ENCODE measurements at regions not wholly inside any gene's neighbourhood (a gene's known extent, or its start where the extent isn't known, plus 50 kb on each side); places are given as distances from the start of the nearest gene placed in this dataset.
A peak's percentile ranks its signal among the peaks of the same experiment; 100 is the strongest.

GRCh38 chr7:25622695-25623094, 394.4 kb upstream of the NPVF start:
- Histone ChIP-seq H3K9ac (ENCODE audit: insufficient read depth, low read length) (no peak overlapping the region), H3K9me3 (ENCODE audit: control insufficient read depth, insufficient read depth, low read depth, low read length) (no peaks in the 10 kb centered on the region), H3K36me3 (ENCODE audit: control insufficient read depth, insufficient read depth, low read length) (no peaks in the 10 kb centered on the region), H4K20me1 (ENCODE audit: control insufficient read depth, extremely low read depth, insufficient read depth, low read length) (no peaks in the 10 kb centered on the region), H3K4me2 (ENCODE audit: extremely low read depth, insufficient read depth, low read length) (no peak overlapping the region), H2AFZ (ENCODE audit: low read length) (no peak overlapping the region), H3K27ac (ENCODE audit: insufficient read depth, low read length) (no peak overlapping the region), H3K27me3 (ENCODE audit: control insufficient read depth, insufficient read depth, low read length) (no peaks in the 10 kb centered on the region), H3K79me2 (ENCODE audit: control insufficient read depth, insufficient read depth, low read length) (no peaks in the 10 kb centered on the region), H3K4me1 (ENCODE audit: control insufficient read depth, extremely low read depth, insufficient read depth, low read length) (no peaks in the 10 kb centered on the region), H3K4me3 (replicated peaks in 1 of 4; ENCODE audit: control extremely low read depth in 1 of 4, insufficient read depth in 1 of 4, low read depth in 3 of 4, low read length in 4 of 4) (no peak overlapping the region)
- TF ChIP-seq EZH2 (IDR thresholded peaks at IDR 0.05; ENCODE audit: low read length, missing control alignments), result no peak
- TF ChIP-seq CTCF (conservative IDR thresholded peaks at IDR 0.05 in 1 of 2, IDR thresholded peaks at IDR 0.05 in 1 of 2; ENCODE audit: low read depth in 1 of 2, low read length in 2 of 2), result no peak
- no peak for DNase-seq (ENCODE audit: low read depth in 2 of 2)

- Histone ChIP-seq H4K20me1 (ENCODE audit: control insufficient read depth, extremely low read depth, insufficient read depth, low read length) (no peaks in the 10 kb centered on the region), H3K9ac (ENCODE audit: insufficient read depth, low read length) (no peak overlapping the region), H3K79me2 (ENCODE audit: control insufficient read depth, insufficient read depth, low read length) (no peaks in the 10 kb centered on the region), H3K4me1 (ENCODE audit: control insufficient read depth, extremely low read depth, insufficient read depth, low read length) (no peaks in the 10 kb centered on the region), H3K4me3 (replicated peaks in 1 of 4; ENCODE audit: control extremely low read depth in 1 of 4, insufficient read depth in 1 of 4, low read depth in 3 of 4, low read length in 4 of 4) (no peak overlapping the region), H2AFZ (ENCODE audit: low read length) (no peak overlapping the region), H3K9me3 (ENCODE audit: control insufficient read depth, insufficient read depth, low read depth, low read length) (no peaks in the 10 kb centered on the region), H3K27ac (ENCODE audit: insufficient read depth, low read length) (no peak overlapping the region), H3K27me3 (ENCODE audit: control insufficient read depth, insufficient read depth, low read length) (no peaks in the 10 kb centered on the region), H3K36me3 (ENCODE audit: control insufficient read depth, insufficient read depth, low read length) (no peaks in the 10 kb centered on the region), H3K4me2 (ENCODE audit: extremely low read depth, insufficient read depth, low read length) (no peak overlapping the region)
- peak in 1 of 2 donors; percentile 3 for DNase-seq (ENCODE audit: low read depth in 2 of 2)
- TF ChIP-seq CTCF (conservative IDR thresholded peaks at IDR 0.05 in 1 of 2, IDR thresholded peaks at IDR 0.05 in 1 of 2; ENCODE audit: low read depth in 1 of 2, low read length in 2 of 2), result no peak
- TF ChIP-seq EZH2 (IDR thresholded peaks at IDR 0.05; ENCODE audit: low read length, missing control alignments), result no peak
Observed at GRCh38 chr7:25624051-25624450, 395.8 kb upstream of the NPVF start.

- Histone ChIP-seq H3K27ac (ENCODE audit: insufficient read depth, low read length) (no peak overlapping the region), H2AFZ (ENCODE audit: low read length) (no peak overlapping the region), H3K4me3 (replicated peaks in 1 of 4; ENCODE audit: control extremely low read depth in 1 of 4, insufficient read depth in 1 of 4, low read depth in 3 of 4, low read length in 4 of 4) (no peak overlapping the region), H3K4me1 (ENCODE audit: control insufficient read depth, extremely low read depth, insufficient read depth, low read length) (no peaks in the 10 kb centered on the region), H3K27me3 (ENCODE audit: control insufficient read depth, insufficient read depth, low read length) (no peaks in the 10 kb centered on the region), H4K20me1 (ENCODE audit: control insufficient read depth, extremely low read depth, insufficient read depth, low read length) (no peaks in the 10 kb centered on the region), H3K4me2 (ENCODE audit: extremely low read depth, insufficient read depth, low read length) (no peak overlapping the region), H3K9me3 (ENCODE audit: control insufficient read depth, insufficient read depth, low read depth, low read length) (no peaks in the 10 kb centered on the region), H3K36me3 (ENCODE audit: control insufficient read depth, insufficient read depth, low read length) (no peaks in the 10 kb centered on the region), H3K9ac (ENCODE audit: insufficient read depth, low read length) (no peak overlapping the region), H3K79me2 (ENCODE audit: control insufficient read depth, insufficient read depth, low read length) (no peaks in the 10 kb centered on the region)
- TF ChIP-seq CTCF (conservative IDR thresholded peaks at IDR 0.05 in 1 of 2, IDR thresholded peaks at IDR 0.05 in 1 of 2; ENCODE audit: low read depth in 1 of 2, low read length in 2 of 2) (no peak), EZH2 (IDR thresholded peaks at IDR 0.05; ENCODE audit: low read length, missing control alignments) (no peak)
- peak in 1 of 2 donors; percentile 73 for DNase-seq (ENCODE audit: low read depth in 2 of 2)
Observed at GRCh38 chr7:25624833-25625232, 396.5 kb upstream of the NPVF start.
